ENCODE measurements at regions not wholly inside any gene's neighbourhood (a gene's known extent, or its start where the extent isn't known, plus 50 kb on each side); places are given as distances from the start of the nearest gene placed in this dataset.

- TF ChIP-seq ZBTB4 (CRISPR knock-in tag; IDR thresholded peaks at IDR 0.05; ENCODE audit: borderline replicate concordance) (peak; percentile 84; the same call in 1 of the 2 replicates), ZNF138 (CRISPR knock-in tag; IDR thresholded peaks at IDR 0.05; ENCODE audit: low read depth) (no peak), FOSL1 (CRISPR knock-in tag; IDR thresholded peaks at IDR 0.05; ENCODE audit: borderline replicate concordance) (peak; percentile 86; the same call in 1 of the 2 replicates), ATF2 (CRISPR knock-in tag; IDR thresholded peaks at IDR 0.05) (peak; percentile 95), ZNF484 (CRISPR knock-in tag; IDR thresholded peaks at IDR 0.05; ENCODE audit: borderline replicate concordance, low read depth) (no peak), TEF (CRISPR knock-in tag; IDR thresholded peaks at IDR 0.05) (no peak), TOPORS (CRISPR knock-in tag; IDR thresholded peaks at IDR 0.05) (no peak), SNAPC5 (CRISPR knock-in tag; IDR thresholded peaks at IDR 0.05; ENCODE audit: borderline replicate concordance) (no peak), GATAD1 (CRISPR knock-in tag; IDR thresholded peaks at IDR 0.05) (peak; percentile 69; the same call in 1 of the 2 replicates), PBX3 (CRISPR knock-in tag; IDR thresholded peaks at IDR 0.05; ENCODE audit: borderline replicate concordance) (no peak), STAG1 (CRISPR knock-in tag; IDR thresholded peaks at IDR 0.05) (peak; percentile 30; the same call in 1 of the 2 replicates), MED8 (CRISPR knock-in tag; IDR thresholded peaks at IDR 0.05; ENCODE audit: insufficient replicate concordance) (peak; percentile 60), SRY (CRISPR knock-in tag; IDR thresholded peaks at IDR 0.05) (no peak), PRDM10 (CRISPR knock-in tag; IDR thresholded peaks at IDR 0.05; ENCODE audit: low read depth) (peak; percentile 96), TAF15 (IDR thresholded peaks at IDR 0.05; ENCODE audit: low read depth, low read length, poor library complexity, severe bottlenecking) (no peak), ZNF180 (CRISPR knock-in tag; IDR thresholded peaks at IDR 0.05; ENCODE audit: borderline replicate concordance, low read depth) (no peak), ZNF556 (CRISPR knock-in tag; IDR thresholded peaks at IDR 0.05; ENCODE audit: borderline replicate concordance) (no peak), ZNF10 (CRISPR knock-in tag; IDR thresholded peaks at IDR 0.05; ENCODE audit: borderline replicate concordance, low read depth) (no peak)
Measured at GRCh38 chr17:73798111-73798748, 154.0 kb upstream of the SDK2 start (continued).

All from HepG2 (cell line).